AG04449 (cell line): ENCODE measurements at regions not wholly inside any gene's neighbourhood (a gene's known extent, or its start where the extent isn't known, plus 50 kb on each side); places are given as distances from the start of the nearest gene placed in this dataset.

Experiments used
- CTCF ChIA-PET: fragments of 350-600 bp; formaldehyde crosslinking; extraction: SDS; loops from one replicate; lab custom pipeline; 2021; ENCODE audit warnings: antibody characterized with exemption; lab: Yijun Ruan, JAX
- POLR2A ChIA-PET: fragments of 400-600, 350-600 bp; formaldehyde crosslinking; extraction: SDS; loops from one replicate; lab custom pipeline; 2020; ENCODE audit warnings: antibody characterized with exemption, inconsistent platforms; lab: Yijun Ruan, JAX
- DNase-seq: peaks from one replicate; pipeline ENCODE4 v3.0.0-alpha.2; 2010; ENCODE audit warnings: low read depth, low spot score
- H3K4me3 ChIP-seq: 2 replicates; pipeline ENCODE4 v1.5.1; 2011; ENCODE audit warnings: low read depth, mild to moderate bottlenecking, control low read depth, low read length
- CTCF ChIP-seq: IDR thresholded peaks from one replicate; pipeline ENCODE4 v1.5.1; 2011; ENCODE audit warnings: mild to moderate bottlenecking, moderate library complexity, low read length, control low read depth, inconsistent platforms; ENCODE audit not compliant: insufficient read depth; ENCODE audit errors: missing control alignments

GRCh38 chr12:75577812-75578211 lies 66.4 kb upstream of the KRR1 start:
- DNase-seq: no peak
- ChIA-PET CTCF (interaction anchor here (0.7 to 1.5 kb wide), 3 partner anchors 10 to 770 kb away, joined by 3 to 6 read pairs (median 3); no protein-coding TSS in a partner anchor), POLR2A (interaction anchor here (0.6 kb wide), 1 partner anchor 24 kb away, joined by 3 read pairs; no protein-coding TSS in a partner anchor)
- no peak for TF ChIP-seq CTCF
- H3K4me3 ChIP-seq: no peak overlapping the region

- ChIA-PET POLR2A (no interaction called here), CTCF (no interaction called here)
- DNase-seq: no peak
Observed at GRCh38 chr12:75571656-75572205, 60.3 kb upstream of the KRR1 start.

GRCh38 chr12:75571204-75571603 lies 59.8 kb upstream of the KRR1 start:
- ChIA-PET POLR2A (no interaction called here), CTCF (no interaction called here)
- no peak for TF ChIP-seq CTCF
- no peak for DNase-seq
- H3K4me3 ChIP-seq: no peak overlapping the region

More at GRCh38 chr12:75571656-75572205, 60.3 kb upstream of the KRR1 start:
- H3K4me3 ChIP-seq: no peak overlapping the region
- TF ChIP-seq CTCF: no peak

GRCh38 chr12:75568801-75569200 lies 57.4 kb upstream of the KRR1 start:
- CTCF ChIA-PET: interaction anchor here (1.1 kb wide), 1 partner anchor 16 kb away, joined by 3 read pairs; no protein-coding TSS in a partner anchor
- H3K4me3 ChIP-seq: no peak overlapping the region
- POLR2A ChIA-PET: no interaction called here
- no peak for TF ChIP-seq CTCF
- no peak for DNase-seq

GRCh38 chr12:75568393-75568792 lies 57.0 kb upstream of the KRR1 start:
- no peak for DNase-seq
- no peak for TF ChIP-seq CTCF
- ChIA-PET POLR2A (no interaction called here), CTCF (interaction anchor here (1.0 to 1.1 kb wide), 2 partner anchors 9 to 16 kb away, joined by 3 read pairs; no protein-coding TSS in a partner anchor)
- no peak overlapping the region for H3K4me3 ChIP-seq

- ChIA-PET POLR2A (no interaction called here), CTCF (no interaction called here)
- no peak for DNase-seq
- TF ChIP-seq CTCF: no peak
- H3K4me3 ChIP-seq: no peak overlapping the region
Observed at GRCh38 chr12:75565795-75566194, 54.4 kb upstream of the KRR1 start.
